WTC11 (cell line): ENCODE measurements at regions not wholly inside any gene's neighbourhood (a gene's known extent, or its start where the extent isn't known, plus 50 kb on each side); places are given as distances from the start of the nearest gene placed in this dataset.

Source experiments
- ATAC-seq: fragments of 200-7000 bp; cut with Tn5 transposase; 2 replicates; pipeline ENCODE4 v1.10.0; 2021; ENCODE audit warnings: mild to moderate bottlenecking, moderate library complexity
- CTCF ChIA-PET: fragments of 300-600 bp; sonication (Branson Sonifier 250); formaldehyde crosslinking; loops from one replicate; lab custom pipeline; 2021; ENCODE audit warnings: antibody characterized with exemption; lab: Charles Lee
- POLR2A ChIA-PET: fragments of 350-600 bp; sonication (Branson Sonifier 250); formaldehyde crosslinking; loops from one replicate; lab custom pipeline; 2021; ENCODE audit warnings: antibody characterized with exemption; lab: Charles Lee
- DNase-seq: peaks from one replicate; pipeline ENCODE4 v3.0.0; 2021; ENCODE audit warnings: low spot score
- H3K27ac Mint-ChIP-seq: 2 replicates; pipeline ENCODE4 v1.8.0; 2021; ENCODE audit warnings: mixed read lengths
- H3K27me3 Mint-ChIP-seq: 2 replicates; pipeline ENCODE4 v1.8.0; 2021; ENCODE audit warnings: low read depth, mild to moderate bottlenecking, moderate library complexity, mixed read lengths
- H3K36me3 Mint-ChIP-seq: 2 replicates; pipeline ENCODE4 v1.8.0; 2021; ENCODE audit warnings: mixed read lengths
- H3K4me1 Mint-ChIP-seq: 2 replicates; pipeline ENCODE4 v1.8.0; 2022; ENCODE audit warnings: mixed read lengths
- H3K4me3 Mint-ChIP-seq: 2 replicates; pipeline ENCODE4 v1.8.0; 2021; ENCODE audit warnings: mild to moderate bottlenecking, moderate library complexity, mixed read lengths
- H3K9me3 Mint-ChIP-seq: 2 replicates; pipeline ENCODE4 v1.8.0; 2021; ENCODE audit warnings: mixed read lengths
- AR ChIP-seq: fragments of 250-450 bp; sonication (Bioruptor Pico); IDR thresholded peaks from 2 replicates; pipeline ENCODE4 v1.9.0; 2021; ENCODE audit warnings: mild to moderate bottlenecking
- CBFB ChIP-seq: sonication (generic); formaldehyde crosslinking; IDR thresholded peaks from 2 replicates; pipeline ENCODE4 v1.8.1; 2022; ENCODE audit warnings: mild to moderate bottlenecking, low read depth, missing genetic modification reagents
- CREB1 ChIP-seq: sonication (generic); formaldehyde crosslinking; IDR thresholded peaks from 2 replicates; pipeline ENCODE4 v1.8.0; 2023; ENCODE audit warnings: mild to moderate bottlenecking, missing genetic modification reagents
- E2F1 ChIP-seq: sonication (generic); formaldehyde crosslinking; IDR thresholded peaks from 2 replicates; pipeline ENCODE4 v1.8.0; 2022; ENCODE audit warnings: mild to moderate bottlenecking, missing genetic modification reagents
- EMX1 ChIP-seq: fragments of 250-450 bp; sonication (Bioruptor Pico); IDR thresholded peaks from 2 replicates; pipeline ENCODE4 v1.8.0; 2021; ENCODE audit warnings: mild to moderate bottlenecking
- FOXJ3 ChIP-seq: sonication (generic); formaldehyde crosslinking; IDR thresholded peaks from 2 replicates; pipeline ENCODE4 v1.9.0; 2021; ENCODE audit warnings: missing genetic modification reagents, mild to moderate bottlenecking, borderline replicate concordance
- HMGXB4 ChIP-seq: sonication (generic); formaldehyde crosslinking; IDR thresholded peaks from 2 replicates; pipeline ENCODE4 v1.8.1; 2023; ENCODE audit warnings: mild to moderate bottlenecking, moderate library complexity, missing genetic modification reagents
- JAZF1 ChIP-seq: fragments of 250-450 bp; sonication (Bioruptor Pico); IDR thresholded peaks from 2 replicates; pipeline ENCODE4 v1.9.0; 2021; ENCODE audit warnings: moderate library complexity, mild to moderate bottlenecking, inconsistent platforms
- JUN ChIP-seq: sonication (generic); formaldehyde crosslinking; IDR thresholded peaks from 2 replicates; pipeline ENCODE4 v1.8.0; 2023; ENCODE audit warnings: mild to moderate bottlenecking, missing genetic modification reagents
- MYBL2 ChIP-seq: sonication (generic); formaldehyde crosslinking; IDR thresholded peaks from 2 replicates; pipeline ENCODE4 v1.8.1; 2023; ENCODE audit warnings: mild to moderate bottlenecking, moderate library complexity, missing genetic modification reagents
- NR1H2 ChIP-seq: sonication (generic); formaldehyde crosslinking; IDR thresholded peaks from 2 replicates; pipeline ENCODE4 v1.9.0; 2021; ENCODE audit warnings: mild to moderate bottlenecking, moderate library complexity, missing genetic modification reagents
- NR3C1 ChIP-seq: sonication (generic); formaldehyde crosslinking; conservative IDR thresholded peaks from 2 replicates; pipeline ENCODE4 v1.8.1; 2023; ENCODE audit warnings: low read depth, mild to moderate bottlenecking, missing genetic modification reagents
- PRDM15 ChIP-seq: sonication (generic); formaldehyde crosslinking; IDR thresholded peaks from 2 replicates; pipeline ENCODE4 v1.8.0; 2022; ENCODE audit warnings: missing genetic modification reagents
- RELA ChIP-seq: sonication (generic); formaldehyde crosslinking; IDR thresholded peaks from 2 replicates; pipeline ENCODE4 v1.8.1; 2022; ENCODE audit warnings: missing genetic modification reagents, mild to moderate bottlenecking, borderline replicate concordance
- RORB ChIP-seq: fragments of 250-450 bp; sonication (Bioruptor Pico); IDR thresholded peaks from 2 replicates; pipeline ENCODE4 v1.9.0; 2021; ENCODE audit warnings: mild to moderate bottlenecking
- SOX15 ChIP-seq: fragments of 250-450 bp; sonication (Bioruptor Pico); IDR thresholded peaks from 2 replicates; pipeline ENCODE4 v1.9.0; 2021; ENCODE audit warnings: mild to moderate bottlenecking
- USF1 ChIP-seq: sonication (generic); formaldehyde crosslinking; IDR thresholded peaks from 2 replicates; pipeline ENCODE4 v1.8.0; 2022; ENCODE audit warnings: mild to moderate bottlenecking, missing genetic modification reagents
- ZNF263 ChIP-seq: sonication (generic); formaldehyde crosslinking; IDR thresholded peaks from 2 replicates; pipeline ENCODE4 v1.8.1; 2022; ENCODE audit warnings: low read depth, mild to moderate bottlenecking, moderate library complexity, missing genetic modification reagents
- ZNF317 ChIP-seq: sonication (generic); formaldehyde crosslinking; IDR thresholded peaks from 2 replicates; pipeline ENCODE4 v1.8.1; 2023; ENCODE audit warnings: low read depth, mild to moderate bottlenecking, moderate library complexity, missing genetic modification reagents, borderline replicate concordance
- ZNF425 ChIP-seq: fragments of 250-450 bp; sonication (Bioruptor Pico); conservative IDR thresholded peaks from 2 replicates; pipeline ENCODE4 v1.9.0; 2021; ENCODE audit warnings: mild to moderate bottlenecking

- TF ChIP-seq CREB1 (CRISPR knock-in tag) (no peak), MYBL2 (CRISPR knock-in tag) (no peak)
Measured at GRCh38 chr5:9869616-9870288, 239.6 kb upstream of the TAS2R1 start (continued).

- Mint-ChIP-seq H3K27ac (no peak overlapping the region), H3K4me3 (no peak overlapping the region), H3K4me1 (0 out of 2 replicates have a peak, but pooled peaks cover 4% of the 10 kb centered on the region), H3K36me3 (peaks cover 54% of the 10 kb centered on the region), H3K9me3 (peaks cover 62% of the 10 kb centered on the region), H3K27me3 (peaks cover 2% of the 10 kb centered on the region; the same call in 1 of the 2 replicates)
- ATAC-seq, result no peak
- no peak for DNase-seq
- ChIA-PET CTCF (no interaction called here), POLR2A (no interaction called here)
- TF ChIP-seq CBFB (CRISPR knock-in tag) (no peak), ZNF317 (CRISPR knock-in tag) (peak; percentile 97), NR3C1 (CRISPR knock-in tag) (no peak), AR (no peak)
Measured at GRCh38 chr5:9865574-9865973, 235.4 kb upstream of the TAS2R1 start.

GRCh38 chr5:9864791-9865190, 234.6 kb upstream of the TAS2R1 start:
- ChIA-PET CTCF (no interaction called here), POLR2A (no interaction called here)
- Mint-ChIP-seq H3K9me3 (peaks cover 54% of the 10 kb centered on the region), H3K4me1 (0 out of 2 replicates have a peak, but pooled peaks cover 4% of the 10 kb centered on the region), H3K4me3 (no peak overlapping the region), H3K27ac (no peak overlapping the region), H3K27me3 (peaks cover 2% of the 10 kb centered on the region; the same call in 1 of the 2 replicates), H3K36me3 (peaks cover 51% of the 10 kb centered on the region)
- no peak for DNase-seq
- TF ChIP-seq NR1H2 (no peak), ZNF263 (no peak), USF1 (CRISPR knock-in tag) (no peak), RORB (CRISPR knock-in tag) (no peak), E2F1 (no peak), JUN (no peak), HMGXB4 (no peak), SOX15 (no peak), MYBL2 (CRISPR knock-in tag) (no peak), EMX1 (no peak), JAZF1 (CRISPR knock-in tag) (no peak), PRDM15 (CRISPR knock-in tag) (no peak), FOXJ3 (no peak), ZNF425 (CRISPR knock-in tag) (no peak), RELA (CRISPR knock-in tag) (no peak)
- ATAC-seq, result no peak
